ENCODE measurements at regions not wholly inside any gene's neighbourhood (a gene's known extent, or its start where the extent isn't known, plus 50 kb on each side); places are given as distances from the start of the nearest gene placed in this dataset.
"Not testable (repeated sequence)": the region's sequence is repeated elsewhere in the genome, so short reads cannot be mapped to it uniquely, and the experiment has no call there.

DNA sequence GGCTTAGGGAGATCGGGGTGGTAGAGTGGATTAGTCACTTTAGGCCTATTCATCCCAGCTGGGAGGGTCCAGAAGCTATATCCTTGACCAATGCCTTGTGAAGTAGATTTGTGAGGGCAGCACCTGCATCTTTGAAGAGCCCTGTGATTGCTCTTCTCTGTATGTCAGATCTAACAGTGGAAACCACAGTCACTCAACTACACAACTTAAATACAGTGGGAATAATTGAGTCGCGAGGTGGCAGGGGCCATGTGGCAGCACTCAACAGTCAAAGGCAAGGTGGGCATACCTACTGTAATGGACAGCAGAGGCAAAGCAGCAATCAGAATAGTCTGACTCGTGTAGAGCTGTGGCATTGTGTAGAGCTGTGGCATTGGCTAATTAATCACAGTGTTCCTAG, 202.1 kb upstream of the KIF2A start:
- TF ChIP-seq, protein P1, sequence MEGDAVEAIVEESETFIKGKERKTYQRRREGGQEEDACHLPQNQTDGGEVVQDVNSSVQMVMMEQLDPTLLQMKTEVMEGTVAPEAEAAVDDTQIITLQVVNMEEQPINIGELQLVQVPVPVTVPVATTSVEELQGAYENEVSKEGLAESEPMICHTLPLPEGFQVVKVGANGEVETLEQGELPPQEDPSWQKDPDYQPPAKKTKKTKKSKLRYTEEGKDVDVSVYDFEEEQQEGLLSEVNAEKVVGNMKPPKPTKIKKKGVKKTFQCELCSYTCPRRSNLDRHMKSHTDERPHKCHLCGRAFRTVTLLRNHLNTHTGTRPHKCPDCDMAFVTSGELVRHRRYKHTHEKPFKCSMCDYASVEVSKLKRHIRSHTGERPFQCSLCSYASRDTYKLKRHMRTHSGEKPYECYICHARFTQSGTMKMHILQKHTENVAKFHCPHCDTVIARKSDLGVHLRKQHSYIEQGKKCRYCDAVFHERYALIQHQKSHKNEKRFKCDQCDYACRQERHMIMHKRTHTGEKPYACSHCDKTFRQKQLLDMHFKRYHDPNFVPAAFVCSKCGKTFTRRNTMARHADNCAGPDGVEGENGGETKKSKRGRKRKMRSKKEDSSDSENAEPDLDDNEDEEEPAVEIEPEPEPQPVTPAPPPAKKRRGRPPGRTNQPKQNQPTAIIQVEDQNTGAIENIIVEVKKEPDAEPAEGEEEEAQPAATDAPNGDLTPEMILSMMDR (IDR thresholded peaks at IDR 0.05 in 4 of 5, conservative IDR thresholded peaks at IDR 0.05 in 1 of 5), result not testable (repeated sequence)
- TF ChIP-seq POLR2A (IDR thresholded peaks at IDR 0.05), result not testable (repeated sequence)

All from gastrocnemius medialis (tissue), 4 donors.